ENCODE measurements at regions not wholly inside any gene's neighbourhood (a gene's known extent, or its start where the extent isn't known, plus 50 kb on each side); places are given as distances from the start of the nearest gene placed in this dataset.

GRCh38 chr3:87624860-87625259, 348.5 kb upstream of the POU1F1 start:
- TF ChIP-seq CTCF (IDR thresholded peaks at IDR 0.05; ENCODE audit: extremely low read depth, missing control alignments) = no peak
- DNase-seq (ENCODE audit: low spot score) = no peak

- DNase-seq (ENCODE audit: low spot score) = no peak
- no peak for TF ChIP-seq CTCF (IDR thresholded peaks at IDR 0.05; ENCODE audit: extremely low read depth, missing control alignments)
Measured at GRCh38 chr3:87621667-87622066, 345.3 kb upstream of the POU1F1 start.

GRCh38 chr3:87615506-87615905, 339.1 kb upstream of the POU1F1 start:
- no peak for DNase-seq (ENCODE audit: low spot score)
- no peak for TF ChIP-seq CTCF (IDR thresholded peaks at IDR 0.05; ENCODE audit: extremely low read depth, missing control alignments)

GRCh38 chr3:87614998-87615397, 338.6 kb upstream of the POU1F1 start:
- DNase-seq (ENCODE audit: low spot score) = no peak
- no peak for TF ChIP-seq CTCF (IDR thresholded peaks at IDR 0.05; ENCODE audit: extremely low read depth, missing control alignments)

GRCh38 chr3:87607234-87607633, 330.9 kb upstream of the POU1F1 start:
- no peak for TF ChIP-seq CTCF (IDR thresholded peaks at IDR 0.05; ENCODE audit: extremely low read depth, missing control alignments)
- no peak for DNase-seq (ENCODE audit: low spot score)

- no peak for DNase-seq (ENCODE audit: low spot score)
- TF ChIP-seq CTCF (IDR thresholded peaks at IDR 0.05; ENCODE audit: extremely low read depth, missing control alignments) = no peak
Measured at GRCh38 chr3:87595798-87596197, 319.4 kb upstream of the POU1F1 start.

- TF ChIP-seq CTCF (IDR thresholded peaks at IDR 0.05; ENCODE audit: extremely low read depth, missing control alignments) = no peak
- DNase-seq (ENCODE audit: low spot score) = no peak
Measured at GRCh38 chr3:87581240-87581639, 304.9 kb upstream of the POU1F1 start.
